NCI-H748 (cell line): ENCODE measurements at regions not wholly inside any gene's neighbourhood (a gene's known extent, or its start where the extent isn't known, plus 50 kb on each side); places are given as distances from the start of the nearest gene placed in this dataset.
A peak's percentile ranks its signal among the peaks of the same experiment; 100 is the strongest.

Source experiments
- DNase-seq: peaks from one replicate; lab custom pipeline; 2025; ENCODE audit not compliant: unreplicated experiment; lab: John Stamatoyannopoulos, UW

DNA sequence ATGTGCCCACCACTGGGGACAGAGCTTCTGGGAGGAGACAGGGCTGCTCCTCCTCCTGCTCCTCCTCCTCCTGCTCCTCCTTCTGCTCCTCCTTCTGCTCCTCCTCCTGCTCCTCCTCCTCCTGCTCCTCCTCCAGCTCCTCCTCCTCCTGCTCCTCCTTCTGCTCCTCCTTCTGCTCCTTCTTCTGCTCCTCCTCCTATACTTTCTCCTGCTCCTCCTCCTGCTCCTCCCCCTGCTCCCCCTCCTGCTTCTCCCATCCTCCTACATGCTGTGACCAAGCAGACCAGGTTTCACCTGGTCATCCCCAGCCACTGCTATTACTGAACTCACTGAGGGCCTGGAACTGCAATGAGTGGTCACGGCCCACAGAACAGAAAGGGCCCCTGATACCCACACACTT, 154.0 kb upstream of the PPP2R2D start:
- DNase-seq, result no peak

DNA sequence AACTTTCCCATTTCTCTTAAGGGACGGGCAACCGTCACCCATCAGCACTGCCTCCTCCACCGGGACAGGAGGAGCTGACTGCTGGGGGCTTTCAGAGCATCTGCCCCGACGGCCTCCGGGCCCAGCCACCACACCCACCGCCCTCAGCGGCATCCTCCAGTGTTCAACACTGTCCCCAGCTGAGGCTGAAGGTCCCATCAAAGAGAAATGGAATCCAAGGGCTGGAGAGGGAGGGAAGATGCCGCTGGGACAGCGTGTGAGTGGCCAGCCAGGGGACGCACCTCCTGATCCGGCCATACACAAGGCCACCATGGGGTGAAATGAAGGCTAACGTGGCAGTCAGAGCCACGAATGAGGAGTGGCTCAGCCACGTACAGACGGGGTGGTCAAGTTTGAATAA, 153.6 kb upstream of the PPP2R2D start:
- DNase-seq, result no peak

DNA sequence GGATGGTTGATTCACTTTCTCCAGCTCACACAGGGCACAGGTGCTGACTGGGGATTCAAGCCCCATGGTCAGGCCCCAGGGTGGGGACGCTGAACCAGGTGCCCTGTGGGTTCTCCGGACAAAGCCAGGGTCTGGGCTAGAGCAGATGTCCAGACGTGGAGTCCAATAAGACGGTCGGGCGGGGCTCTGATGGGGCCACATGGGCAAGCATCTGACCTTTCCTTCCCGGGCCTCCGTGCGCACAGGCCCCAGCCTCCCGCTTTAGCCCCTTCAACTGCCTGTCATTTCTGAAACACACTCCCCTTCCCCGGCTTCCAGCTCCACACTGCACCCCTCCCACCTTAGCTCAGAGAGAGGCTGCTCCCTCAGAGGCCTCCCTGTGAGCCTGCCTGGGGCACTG, 153.0 kb upstream of the PPP2R2D start:
- DNase-seq, result no peak

DNA sequence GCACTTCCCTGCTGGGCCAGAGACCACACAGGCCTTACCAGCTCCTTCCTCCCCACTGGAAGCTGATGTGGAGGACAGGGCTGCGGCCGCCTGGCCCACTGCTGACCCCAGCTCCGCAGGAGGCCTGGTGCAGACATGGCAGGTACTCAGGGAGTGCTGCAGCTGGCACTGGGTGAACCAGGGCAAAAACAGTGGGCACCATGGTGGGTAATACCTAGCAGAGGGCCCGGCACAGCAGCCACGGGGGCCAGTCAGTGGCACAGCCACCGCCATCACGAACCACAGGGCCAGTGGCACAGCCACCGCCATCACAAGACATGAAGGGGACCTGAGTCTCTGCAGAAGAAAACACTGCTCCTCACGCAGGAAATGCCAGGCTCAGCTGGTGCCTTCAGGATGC, 152.6 kb upstream of the PPP2R2D start:
- DNase-seq, result no peak

DNA sequence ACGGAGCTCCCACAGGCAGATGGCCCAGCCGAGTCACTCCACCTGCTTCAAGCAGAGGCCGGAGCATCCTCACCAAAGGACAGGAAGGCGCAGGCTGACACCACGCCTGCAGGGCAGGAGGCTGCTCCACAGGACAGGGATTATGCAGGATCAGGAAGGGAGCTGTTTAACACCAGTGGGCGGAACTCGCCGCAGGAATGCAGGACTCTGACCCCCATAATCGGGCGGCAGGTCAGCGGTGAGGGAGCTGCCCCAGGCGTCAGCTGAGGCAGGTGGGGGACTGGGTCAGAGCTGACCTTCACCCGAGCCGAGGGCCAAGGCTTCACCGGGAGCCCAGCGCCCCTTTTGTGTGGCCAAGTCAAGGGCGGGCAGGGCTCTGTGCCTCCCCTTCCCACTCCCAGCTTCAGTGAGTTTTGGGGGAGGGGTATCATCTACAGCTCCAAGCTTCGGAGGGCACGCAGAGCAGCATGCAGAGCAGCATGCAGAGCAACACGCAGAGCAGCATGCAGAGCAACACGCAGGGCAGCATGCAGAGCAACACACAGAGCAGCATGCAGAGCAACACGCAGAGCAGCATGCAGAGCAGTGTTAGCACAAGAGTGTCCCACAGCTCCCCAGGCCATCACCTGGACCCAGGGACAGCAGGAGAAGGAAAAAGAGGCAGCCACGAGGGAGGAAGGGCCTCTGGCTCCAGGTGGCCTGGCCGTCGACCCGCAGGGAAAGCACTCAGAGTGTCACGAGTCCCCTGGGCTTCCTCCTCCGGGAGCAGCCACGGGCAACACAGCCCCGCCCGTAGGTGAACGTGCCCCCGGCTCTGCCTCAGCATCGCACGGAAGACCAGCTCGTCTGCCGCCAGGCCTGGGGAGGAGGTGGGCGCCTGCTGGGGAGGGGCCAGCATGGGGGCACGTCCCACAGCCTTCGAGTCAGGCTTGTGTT, 151.7 kb upstream of the PPP2R2D start:
- DNase-seq, result peak; percentile 30

DNA sequence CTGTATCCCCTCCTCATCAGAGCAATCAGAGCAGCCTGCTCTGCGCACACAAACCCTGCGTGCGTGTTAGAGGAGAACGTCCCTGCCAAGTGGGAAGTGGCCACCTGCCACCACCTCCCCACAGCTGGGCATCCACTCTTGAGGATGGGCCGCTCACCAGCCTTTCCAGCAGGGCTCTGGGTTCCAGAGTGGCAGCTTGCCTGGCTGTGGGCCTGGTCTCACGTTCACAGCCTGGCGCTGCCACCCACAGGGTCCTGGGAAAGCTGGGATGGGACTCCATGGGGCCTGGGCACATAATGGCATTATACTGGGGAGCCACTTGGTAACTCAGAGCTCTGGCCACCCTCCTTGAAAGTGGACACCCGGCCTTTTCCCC, 151.1 kb upstream of the PPP2R2D start:
- DNase-seq, result no peak

DNA sequence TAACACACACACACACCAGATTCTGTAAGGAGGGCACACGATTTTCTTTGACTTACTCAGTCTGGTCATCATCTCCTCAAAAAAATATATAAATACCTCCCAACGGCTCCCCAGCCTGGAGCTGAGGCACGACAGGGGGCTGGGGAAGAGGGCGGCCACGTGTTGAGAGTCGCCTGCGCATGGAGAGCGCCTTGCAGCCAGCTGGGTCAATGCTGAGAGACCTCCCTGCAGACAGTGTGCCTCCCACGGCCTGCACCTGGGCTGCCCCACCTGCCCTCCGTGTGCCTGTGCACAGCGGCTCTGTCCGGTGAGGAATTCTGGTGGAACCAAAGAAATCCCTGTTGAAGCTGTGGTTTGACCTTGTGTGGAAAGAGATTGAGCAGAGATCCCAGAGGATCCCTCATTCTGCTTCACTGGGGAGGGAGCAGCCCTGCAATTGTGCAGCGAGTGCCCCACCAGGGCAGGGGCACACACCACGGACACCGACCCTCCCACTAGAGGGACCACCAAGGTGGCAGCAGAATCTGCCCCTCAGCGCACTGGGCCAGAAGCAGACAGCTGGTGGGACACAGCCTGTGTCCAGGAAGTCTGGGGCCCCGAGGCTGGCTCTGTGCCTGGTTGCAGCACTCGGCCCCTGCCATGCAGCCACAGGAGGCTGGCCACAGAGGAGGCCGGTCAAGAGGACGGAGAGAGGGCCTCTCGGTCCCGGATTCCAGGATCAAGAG, 150.5 kb upstream of the PPP2R2D start:
- DNase-seq, result no peak

DNA sequence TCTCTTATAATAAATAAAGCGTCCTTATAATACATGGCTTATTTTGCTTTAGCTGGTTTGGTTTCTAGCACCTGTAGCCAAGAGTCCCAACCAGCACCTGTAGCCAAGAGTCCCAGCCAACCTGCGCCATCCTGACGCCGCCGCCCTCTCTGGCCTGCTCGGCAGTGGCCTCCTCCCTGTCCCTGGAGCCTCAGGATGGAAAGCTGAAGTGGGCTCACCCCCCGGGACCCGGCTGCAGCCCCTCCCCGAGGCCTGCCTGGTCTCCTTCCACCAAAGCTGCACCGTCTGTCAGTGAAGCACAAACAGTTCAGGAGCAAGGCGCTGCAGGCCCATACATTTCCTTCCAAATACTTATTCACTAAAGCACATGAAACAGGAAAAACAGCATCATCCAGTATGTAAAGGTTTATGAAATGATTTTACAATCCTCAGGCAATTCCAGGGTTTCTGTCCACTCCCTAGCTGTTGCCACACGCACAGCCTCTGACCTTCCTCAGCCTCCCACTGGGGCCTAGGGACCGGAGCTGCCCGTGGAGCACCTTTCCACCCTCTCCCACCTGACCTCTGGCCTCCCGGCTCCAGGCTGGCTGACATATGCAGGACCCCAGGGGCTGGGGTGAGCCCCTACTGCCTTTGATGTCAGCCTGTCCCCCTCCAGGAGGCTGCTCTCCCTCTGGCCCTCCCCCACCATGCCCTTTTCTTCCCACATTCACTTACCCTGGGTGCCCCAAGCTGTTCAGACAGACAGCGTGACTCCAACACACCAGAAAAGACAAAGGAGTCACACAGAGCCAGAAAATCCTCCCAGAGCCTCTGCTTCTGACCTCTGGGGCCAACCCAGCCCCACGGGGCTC, 149.6 kb upstream of the PPP2R2D start:
- no peak for DNase-seq

DNA sequence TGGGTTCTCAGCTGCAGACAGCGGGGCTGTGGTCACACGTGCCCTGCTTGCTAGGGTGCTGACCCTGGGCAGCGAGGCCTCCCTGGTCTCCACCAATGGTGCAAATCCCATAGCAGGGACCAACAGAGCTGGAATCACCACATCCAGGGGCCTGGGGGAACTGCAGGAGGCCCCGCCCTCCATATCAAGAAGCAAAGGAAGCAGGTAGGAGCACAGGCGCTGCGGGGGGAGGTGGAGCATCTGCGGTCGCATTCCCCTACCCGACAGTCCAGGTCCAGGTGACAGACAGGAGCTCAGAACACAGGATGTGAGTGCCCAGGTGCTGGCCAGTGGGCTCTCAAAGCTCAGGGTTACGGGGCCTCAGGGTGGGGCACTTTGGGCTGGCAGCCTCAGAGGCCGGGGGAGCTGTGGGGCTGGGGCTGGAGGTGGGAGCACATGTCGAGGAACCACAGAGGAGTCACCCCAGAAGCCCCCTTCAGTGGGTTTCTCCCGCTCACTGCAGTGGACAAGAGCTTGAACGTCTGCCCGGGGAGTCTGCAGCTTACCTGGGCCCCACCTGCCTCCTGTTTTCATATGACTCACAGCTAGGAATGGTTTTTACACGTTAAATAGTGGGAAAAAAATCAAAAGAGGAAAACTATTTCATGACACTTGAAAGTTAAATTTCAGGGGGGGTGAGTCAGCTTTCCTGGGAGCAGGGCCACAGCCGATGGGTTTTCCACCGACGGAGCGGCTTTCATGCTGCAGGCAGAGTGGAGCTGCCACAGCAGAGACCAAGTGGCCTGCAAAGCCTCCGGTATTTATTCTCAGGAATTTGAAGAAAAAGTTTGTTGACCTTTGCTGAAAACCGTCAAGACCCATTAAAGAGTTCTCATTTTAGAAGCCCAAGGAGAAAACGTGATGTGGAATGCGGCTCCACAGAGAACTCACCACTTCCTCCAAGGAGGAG, 148.7 kb upstream of the PPP2R2D start:
- DNase-seq, result no peak

DNA sequence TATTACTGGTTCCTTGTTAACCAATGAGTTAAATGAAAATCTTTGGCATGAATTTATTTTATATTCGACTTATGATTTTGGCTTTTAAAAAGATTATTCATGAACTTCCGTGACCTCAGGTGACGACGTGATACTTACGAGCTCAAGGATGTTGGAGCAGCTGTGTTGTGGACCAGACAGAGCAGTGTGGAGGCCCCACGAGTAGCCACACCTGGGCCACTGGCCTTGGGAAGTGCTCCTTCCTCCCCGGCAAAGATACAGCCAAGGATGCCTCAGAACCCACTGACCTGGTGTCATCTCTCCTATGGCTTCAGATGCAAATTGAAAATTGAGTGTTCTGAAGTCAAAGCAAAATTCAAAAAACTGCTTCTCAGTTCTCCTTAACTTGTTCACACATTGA, 147.5 kb upstream of the PPP2R2D start:
- DNase-seq, result no peak

DNA sequence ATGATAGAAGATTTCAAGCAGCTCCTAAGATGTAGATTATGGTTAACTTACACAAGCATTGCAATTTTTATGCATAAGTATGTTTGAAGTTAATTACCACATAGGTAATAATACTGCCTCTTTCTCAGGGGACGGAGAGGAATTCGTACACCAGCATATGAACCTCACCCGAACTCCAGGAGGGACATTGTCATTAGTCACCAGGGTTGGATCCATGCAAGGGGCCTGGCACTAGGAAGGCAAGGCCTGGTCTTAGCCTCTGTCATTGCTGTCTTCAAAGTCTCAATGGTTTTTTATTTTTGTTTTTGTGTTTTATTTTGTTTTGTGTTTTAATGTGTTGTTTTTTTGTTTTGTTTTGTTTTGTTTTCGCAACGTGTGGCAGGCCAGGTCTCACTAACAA, 145.6 kb upstream of the PPP2R2D start:
- DNase-seq, result no peak

DNA sequence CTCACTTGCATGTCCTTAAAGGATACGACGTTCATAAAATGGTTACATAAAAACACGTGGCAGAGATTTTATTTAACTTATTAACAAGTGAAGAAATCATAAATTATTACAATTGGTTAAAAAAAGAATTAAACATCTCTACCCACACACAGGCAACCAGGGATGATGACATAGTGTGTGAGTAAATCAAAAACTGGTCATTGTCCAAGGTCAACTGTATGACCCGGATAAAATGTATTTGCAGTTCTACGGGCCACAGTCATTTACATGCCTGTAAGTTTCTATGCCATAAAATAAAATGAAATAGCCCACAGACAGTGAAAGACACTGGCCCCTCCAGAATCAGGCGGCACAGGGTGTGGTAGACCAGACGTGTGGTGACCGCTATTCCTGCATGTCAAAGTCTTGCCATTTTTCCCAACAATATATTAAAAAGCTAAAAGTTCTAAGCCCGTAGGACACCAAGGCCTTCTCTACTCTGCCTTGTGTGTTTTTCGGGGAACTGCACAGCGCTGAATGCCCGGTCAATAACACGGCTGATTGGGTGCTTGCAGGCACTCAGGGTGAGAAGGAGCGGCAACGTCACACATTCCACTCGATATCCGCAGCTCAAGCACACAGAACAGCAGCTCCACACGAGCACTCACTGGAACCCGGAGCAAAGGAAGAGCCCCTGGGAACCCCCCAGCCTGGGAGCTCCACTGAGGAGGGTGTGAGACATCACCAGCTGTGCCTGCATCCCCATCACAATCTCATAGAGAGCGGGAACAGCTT, 143.3 kb upstream of the PPP2R2D start:
- no peak for DNase-seq

DNA sequence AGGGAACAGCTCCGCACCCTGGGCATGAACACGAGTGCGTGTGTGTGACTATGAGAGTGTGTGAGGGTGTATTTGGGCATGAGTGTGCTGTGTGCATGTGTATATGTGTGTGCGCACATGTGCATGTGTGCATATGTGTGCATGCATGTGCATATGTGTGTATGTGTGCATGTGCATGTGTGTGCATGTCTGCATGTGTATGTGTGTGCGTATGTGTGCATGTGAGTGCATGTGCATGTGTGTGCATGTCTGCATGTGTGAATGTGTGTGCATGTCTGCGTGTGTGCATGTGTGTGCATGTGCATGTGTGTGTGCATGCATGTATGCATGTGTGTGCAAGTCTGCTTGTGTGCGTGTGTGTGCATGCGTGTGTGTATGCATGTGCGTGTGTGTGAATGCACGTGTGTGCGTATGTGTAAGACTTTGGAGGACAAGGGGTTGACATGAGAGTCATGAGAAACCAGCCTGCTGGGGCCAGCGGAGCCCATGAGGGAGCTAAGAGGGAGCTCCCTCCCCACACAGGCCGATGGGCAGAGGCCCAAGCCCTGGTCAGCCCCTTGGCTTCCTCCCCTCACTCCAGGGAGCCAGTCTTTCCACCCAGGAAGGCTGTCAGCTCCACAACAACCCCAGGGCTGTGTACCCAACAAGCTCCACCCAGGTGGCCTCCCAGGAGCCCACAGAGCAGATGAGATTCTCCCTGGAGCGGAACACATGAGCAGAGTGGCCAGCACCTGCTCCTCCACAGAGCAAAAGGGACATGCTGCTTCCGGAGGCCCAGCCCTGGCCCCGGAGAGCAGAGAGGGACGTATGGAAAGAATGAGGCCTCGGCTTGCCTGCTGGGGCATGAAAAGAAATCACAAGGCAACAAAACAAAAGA, 142.5 kb upstream of the PPP2R2D start:
- DNase-seq, result no peak

DNA sequence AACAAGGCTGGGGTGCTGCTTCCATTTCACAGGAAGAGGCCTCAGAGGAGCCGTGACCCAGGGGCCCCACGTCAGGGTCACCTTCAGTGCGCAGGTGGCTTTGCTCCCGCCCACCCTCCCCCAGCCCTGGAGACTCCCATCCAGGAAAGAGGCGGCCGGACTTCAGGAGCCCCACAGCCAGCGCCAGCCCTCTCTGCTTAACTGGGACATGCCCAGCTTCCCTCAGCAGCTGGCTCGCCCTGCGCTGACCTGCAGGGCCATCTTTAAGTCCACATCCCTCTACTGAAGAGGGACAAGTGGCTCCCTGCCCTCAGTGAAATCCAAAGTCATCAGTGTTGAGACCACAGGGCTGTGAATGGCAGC, 141.9 kb upstream of the PPP2R2D start:
- DNase-seq, result no peak

DNA sequence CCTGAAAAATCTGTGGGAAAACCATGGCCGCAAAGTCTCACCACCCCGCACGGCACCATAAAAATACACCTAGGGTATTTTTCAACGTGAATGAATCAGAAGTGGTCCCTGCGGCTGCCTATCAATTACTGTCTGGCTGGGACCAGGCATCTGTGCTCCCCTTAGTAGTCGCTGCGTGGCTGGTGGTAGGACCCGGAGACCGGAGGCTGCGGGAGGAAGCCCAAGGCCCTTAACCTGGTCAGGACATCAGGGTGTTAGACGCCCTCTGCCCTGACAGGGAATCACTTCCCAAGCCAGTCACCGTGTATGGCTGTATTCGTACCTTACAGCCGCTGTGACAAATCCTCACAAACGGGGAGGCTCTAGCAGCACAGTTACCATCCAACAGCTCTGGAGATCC, 141.5 kb upstream of the PPP2R2D start:
- DNase-seq, result no peak

DNA sequence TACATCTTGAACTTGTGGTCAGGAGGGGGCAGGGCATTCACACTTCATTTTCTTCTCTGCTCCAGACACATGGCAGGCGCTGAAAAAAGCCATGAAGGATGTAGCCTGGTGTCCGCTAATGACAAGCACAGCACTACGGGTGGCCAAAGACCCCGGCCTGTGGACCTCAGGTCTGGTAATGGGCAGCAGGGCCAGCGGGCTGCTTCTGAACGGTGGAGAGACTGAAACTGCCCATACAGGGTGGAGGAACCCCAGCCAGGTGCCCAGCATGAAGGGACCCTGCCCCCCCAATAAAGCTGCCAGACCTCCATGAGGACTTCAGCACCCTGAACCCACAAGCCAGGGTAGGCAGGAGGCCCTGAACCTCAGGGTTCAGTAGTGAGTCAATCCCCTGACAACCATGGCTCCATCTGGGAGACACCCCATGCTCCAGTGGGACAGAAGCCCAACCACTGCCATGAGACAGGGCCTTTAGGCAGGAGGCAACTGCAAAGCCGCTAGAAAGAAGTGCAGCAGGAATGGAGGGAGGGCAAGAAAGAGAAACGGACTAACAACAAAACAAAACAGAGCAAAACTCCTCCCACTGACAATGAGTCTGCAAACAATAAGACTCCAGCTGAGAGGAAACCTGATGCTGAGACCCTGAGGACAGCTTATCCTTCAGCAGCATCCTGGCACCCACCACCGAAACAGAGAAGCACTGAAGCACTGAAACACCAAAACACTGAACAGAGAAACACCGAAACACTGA, 140.2 kb upstream of the PPP2R2D start:
- DNase-seq, result peak; percentile 68

DNA sequence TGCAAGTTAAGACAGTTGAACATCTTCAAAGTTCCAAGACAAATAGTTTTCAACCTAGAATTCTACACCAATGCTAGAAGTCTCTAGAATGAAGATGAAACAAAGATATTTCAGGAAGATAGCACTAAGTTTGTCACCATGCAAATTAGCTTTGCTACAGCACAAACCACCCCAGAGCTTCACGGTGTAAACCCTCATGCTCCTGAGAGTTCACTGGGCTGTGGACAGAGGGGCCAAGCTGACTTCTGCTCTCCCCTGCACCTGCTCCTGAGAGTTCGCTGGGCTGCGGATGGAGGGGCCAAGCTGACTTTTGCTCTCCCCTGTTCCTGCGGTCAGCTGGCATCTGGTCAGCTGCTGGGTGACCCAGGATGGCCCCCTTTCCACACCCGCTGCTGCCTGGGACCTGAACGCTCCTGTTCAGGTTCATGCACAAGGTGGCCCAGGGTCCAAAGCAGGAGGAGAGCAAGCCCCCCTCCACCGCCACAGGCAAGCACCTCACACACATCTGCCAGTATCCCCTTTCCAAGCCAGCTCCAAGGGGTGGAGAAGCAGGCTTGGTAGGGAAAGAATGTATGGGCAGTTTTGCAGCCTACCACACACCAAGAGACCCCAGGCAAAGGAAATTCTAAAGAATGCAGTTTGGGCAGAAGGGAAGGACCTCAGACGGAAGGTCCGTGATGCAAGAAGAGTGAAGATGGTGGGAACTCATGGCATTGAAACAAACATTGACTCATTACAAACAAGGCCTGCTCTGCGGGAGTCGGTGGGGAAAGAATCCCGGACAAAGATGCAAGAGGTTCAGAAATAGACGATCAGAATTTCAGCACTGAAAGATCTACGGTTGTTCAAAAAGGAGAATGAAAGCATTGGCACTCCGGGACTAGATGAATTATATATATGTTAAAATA, 137.8 kb upstream of the PPP2R2D start:
- no peak for DNase-seq
